D721Med (cell line): ENCODE measurements at regions not wholly inside any gene's neighbourhood (a gene's known extent, or its start where the extent isn't known, plus 50 kb on each side); places are given as distances from the start of the nearest gene placed in this dataset.
"Not testable (repeated sequence)": the region's sequence is repeated elsewhere in the genome, so short reads cannot be mapped to it uniquely, and the experiment has no call there.

Experiments
- DNase-seq: peaks from one replicate; pipeline ENCODE4 v3.0.0; 2011; ENCODE audit warnings: low spot score; ENCODE audit not compliant: insufficient read length
- FAIRE-seq: peaks from 2 replicates; lab custom pipeline; 2011; peaks lifted over from hg19 to GRCh38; lab: Jason Lieb, UNC
- TF ChIP-seq, protein P1 (sequence below): IDR thresholded peaks from 2 replicates; pipeline ENCODE4 v1.5.1; 2012; ENCODE audit warnings: mild to moderate bottlenecking, control low read depth; ENCODE audit not compliant: insufficient read depth; ENCODE audit errors: missing control alignments

DNA sequence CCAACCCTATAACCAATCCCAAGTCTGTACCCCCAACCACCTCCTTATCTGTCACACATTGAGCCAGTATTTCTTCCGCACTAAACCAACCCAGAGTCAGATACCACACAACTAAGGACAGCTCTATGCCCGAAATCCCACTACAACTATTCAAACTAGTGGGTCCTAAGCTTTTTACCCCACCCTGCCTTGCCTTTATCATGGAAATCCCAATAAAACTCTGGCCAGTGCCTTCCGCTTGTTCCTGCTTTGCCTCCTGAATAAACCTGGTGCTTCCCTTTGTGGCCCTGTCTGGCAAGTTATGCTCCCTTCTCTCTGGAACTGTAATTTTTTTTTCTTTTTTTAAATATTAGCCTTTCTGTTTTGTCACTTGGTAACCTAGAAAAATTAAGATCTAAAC is 493.3 kb upstream of the SYT1 start:
- TF ChIP-seq, protein P1, sequence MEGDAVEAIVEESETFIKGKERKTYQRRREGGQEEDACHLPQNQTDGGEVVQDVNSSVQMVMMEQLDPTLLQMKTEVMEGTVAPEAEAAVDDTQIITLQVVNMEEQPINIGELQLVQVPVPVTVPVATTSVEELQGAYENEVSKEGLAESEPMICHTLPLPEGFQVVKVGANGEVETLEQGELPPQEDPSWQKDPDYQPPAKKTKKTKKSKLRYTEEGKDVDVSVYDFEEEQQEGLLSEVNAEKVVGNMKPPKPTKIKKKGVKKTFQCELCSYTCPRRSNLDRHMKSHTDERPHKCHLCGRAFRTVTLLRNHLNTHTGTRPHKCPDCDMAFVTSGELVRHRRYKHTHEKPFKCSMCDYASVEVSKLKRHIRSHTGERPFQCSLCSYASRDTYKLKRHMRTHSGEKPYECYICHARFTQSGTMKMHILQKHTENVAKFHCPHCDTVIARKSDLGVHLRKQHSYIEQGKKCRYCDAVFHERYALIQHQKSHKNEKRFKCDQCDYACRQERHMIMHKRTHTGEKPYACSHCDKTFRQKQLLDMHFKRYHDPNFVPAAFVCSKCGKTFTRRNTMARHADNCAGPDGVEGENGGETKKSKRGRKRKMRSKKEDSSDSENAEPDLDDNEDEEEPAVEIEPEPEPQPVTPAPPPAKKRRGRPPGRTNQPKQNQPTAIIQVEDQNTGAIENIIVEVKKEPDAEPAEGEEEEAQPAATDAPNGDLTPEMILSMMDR, result no peak
- DNase-seq (no peak), FAIRE-seq (no peak)

DNA sequence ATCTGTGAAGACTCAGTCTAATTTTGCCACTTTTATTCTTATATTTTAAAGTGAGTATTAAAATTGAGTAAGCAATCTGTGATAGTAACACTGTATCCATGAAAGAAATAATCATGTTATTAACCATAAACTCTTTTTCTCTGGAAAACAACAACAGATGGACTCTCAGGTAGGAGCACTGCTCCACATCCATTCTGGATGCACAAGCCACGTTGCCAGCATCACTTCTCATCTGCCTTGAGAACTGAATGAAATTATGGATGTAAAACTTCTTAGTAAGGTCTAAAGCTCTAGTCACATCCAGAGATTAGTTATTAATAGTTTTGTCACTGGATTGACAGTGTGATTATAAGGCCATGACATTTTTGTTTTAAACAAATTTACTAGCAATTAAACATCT is 489.1 kb upstream of the SYT1 start:
- FAIRE-seq, result peak; percentile 69
- TF ChIP-seq, protein P1, result no peak
- DNase-seq, result no peak

DNA sequence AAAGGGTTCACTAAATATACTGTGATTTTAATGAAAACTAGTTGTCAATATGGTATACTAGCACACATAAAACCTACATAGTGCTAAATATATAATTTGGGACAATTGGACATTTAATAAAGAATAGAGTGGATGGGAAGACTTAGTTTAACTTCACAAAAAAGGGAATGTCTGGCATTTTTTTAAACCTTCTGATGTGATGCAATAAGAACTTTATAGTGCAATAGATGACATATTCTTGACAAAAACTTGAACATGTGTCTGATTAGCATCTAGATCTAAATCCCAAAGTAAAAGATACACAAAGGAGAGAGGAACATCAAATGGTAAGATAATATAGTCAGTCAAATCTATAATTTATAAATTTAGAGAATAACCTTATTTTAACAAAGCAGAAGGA is 488.3 kb upstream of the SYT1 start:
- DNase-seq (no peak), FAIRE-seq (no peak)
- TF ChIP-seq, protein P1, result no peak

DNA sequence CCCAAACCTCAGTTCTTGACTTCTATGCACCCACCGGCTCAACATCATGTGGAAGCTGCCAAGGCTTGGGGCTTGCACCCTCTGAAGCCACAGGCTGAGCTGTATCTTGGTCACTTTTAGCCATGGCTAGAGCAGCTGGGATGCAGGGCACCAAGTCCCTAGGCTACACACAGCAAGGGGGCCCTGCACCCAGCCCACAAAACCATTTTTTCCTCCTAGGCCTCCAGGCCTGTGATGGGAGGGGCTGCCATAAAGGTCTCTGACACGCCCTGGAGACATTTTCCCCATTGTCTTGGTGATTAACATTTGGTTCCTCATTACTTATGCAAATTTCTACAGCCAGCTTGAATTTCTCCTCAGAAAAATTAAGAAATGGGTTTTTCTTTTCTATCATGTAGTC is 485.5 kb upstream of the SYT1 start:
- not testable (repeated sequence) for DNase-seq, FAIRE-seq

DNA sequence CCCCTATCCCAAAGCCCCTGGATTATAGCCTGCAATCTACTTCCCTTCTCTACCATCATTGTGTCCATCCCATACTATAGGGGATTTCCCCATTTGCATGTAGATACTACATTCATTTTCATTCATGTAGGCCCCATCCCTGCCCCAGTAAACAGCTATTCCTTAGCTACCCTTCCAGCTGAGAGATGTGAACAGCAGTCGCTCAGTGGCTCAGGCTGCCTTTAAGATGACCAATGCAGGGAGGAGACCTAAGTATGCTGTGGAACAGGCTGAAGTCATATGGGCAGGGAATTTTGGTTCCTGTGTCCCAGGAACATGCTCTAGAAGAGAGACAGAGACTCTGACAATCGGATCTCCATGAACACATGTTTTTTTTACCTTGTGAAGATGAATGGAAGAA is 481.2 kb upstream of the SYT1 start:
- FAIRE-seq (no peak), DNase-seq (no peak)
- TF ChIP-seq, protein P1, result no peak

DNA sequence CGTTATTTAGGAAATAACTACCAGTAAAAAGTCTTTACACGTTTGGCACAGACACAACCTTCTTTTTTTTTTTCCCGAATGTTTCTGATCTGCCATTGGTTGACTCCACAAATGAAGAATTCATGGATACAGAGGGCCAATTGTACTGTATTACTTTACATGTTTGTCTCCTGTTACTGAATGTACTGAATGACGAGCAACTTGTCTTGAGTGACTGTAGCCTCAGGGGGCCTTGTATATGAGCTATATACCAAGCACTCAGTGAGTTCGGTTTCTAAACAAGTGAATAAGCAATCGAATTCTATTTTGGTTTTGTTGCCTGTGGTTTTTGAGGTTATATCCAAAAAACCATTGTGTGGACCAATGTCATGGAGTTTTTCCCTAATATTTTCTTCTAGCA is 480.0 kb upstream of the SYT1 start:
- DNase-seq (no peak), FAIRE-seq (no peak)
- TF ChIP-seq, protein P1, result no peak

DNA sequence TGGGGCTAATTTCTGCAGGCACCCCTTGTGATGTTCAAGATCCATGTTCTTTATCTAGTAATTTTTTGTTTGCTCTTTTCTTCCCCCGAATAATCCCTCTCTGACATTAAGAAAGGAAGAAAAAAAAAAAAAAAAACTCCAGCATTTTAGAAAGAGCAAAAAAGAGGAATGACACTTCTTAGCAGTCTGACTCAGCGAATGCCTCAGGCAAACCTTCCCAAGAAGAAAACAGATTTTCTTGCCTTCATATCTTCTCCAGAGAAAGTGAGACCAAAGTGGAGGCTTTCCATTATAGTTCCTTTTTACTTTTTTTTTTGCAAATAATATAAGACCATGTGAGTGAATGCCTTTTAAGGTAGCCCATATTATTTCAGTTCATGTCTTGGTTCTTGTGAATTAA is 479.0 kb upstream of the SYT1 start:
- FAIRE-seq, result no peak
- no peak for DNase-seq
- TF ChIP-seq, protein P1, result no peak

DNA sequence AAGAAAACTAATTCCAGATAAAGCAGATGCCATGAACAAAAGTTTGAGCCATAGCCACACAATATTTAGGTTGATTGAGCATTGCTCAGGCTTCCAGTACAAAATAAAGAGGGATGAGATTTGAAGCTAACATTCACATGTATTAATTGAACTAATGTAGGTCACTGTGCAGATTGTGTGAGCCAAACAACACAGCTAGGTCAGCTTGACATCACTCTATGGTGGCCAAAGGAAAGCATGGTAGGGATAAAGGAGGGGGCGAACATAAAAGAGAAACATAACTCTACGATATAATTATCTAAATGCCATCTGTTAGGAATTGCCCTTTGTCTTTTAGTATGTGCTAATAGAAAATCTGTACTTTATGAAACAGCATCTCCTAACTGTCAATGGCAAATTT is 477.7 kb upstream of the SYT1 start:
- FAIRE-seq (peak; percentile 51), DNase-seq (no peak)
- TF ChIP-seq, protein P1, result no peak
